Kidney epithelial cell (primary cell): ENCODE measurements at regions not wholly inside any gene's neighbourhood (a gene's known extent, or its start where the extent isn't known, plus 50 kb on each side); places are given as distances from the start of the nearest gene placed in this dataset.

Experiments used
- DNase-seq: peaks from one replicate; pipeline ENCODE4 v3.0.0-alpha.2; 2010; ENCODE audit warnings: low read depth
- H3K27me3 ChIP-seq: 2 replicates; pipeline ENCODE4 v1.6.0; 2011; ENCODE audit warnings: low read length; ENCODE audit not compliant: control insufficient read depth, insufficient read depth
- H3K36me3 ChIP-seq: 2 replicates; pipeline ENCODE4 v1.5.1; 2011; ENCODE audit warnings: low read length; ENCODE audit not compliant: control insufficient read depth, insufficient read depth
- H3K4me3 ChIP-seq: 2 replicates; pipeline ENCODE4 v1.5.1; 2011; ENCODE audit warnings: low read depth, mild to moderate bottlenecking, control low read depth, low read length
- TF ChIP-seq, protein P1 (sequence below): IDR thresholded peaks from 2 replicates; pipeline ENCODE4 v1.5.1; 2011; ENCODE audit warnings: mild to moderate bottlenecking, moderate library complexity, low read length, control low read depth, inconsistent platforms; ENCODE audit not compliant: insufficient read depth, poor library complexity, severe bottlenecking

DNA sequence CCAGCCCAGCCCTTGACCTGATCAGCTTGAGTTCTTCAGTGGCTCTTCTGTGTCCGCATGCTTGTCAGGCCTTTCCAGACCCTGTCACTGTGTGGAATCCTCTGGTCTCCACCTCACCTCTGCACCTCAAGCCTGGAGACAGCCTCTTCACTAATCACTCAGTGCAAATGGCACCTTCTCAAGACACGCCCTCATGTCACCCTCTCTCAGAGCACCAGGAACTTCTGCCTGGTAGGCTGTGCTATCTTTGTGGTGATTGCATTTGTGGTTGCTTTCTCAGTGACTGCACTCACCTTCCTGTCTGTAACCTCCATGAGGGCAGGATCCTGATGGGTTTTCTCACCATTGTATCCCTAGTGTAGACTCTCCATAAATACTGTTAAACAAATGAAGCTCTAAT, 435.2 kb upstream of the CDH4 start:
- Histone ChIP-seq H3K27me3 (peaks cover 2% of the 10 kb centered on the region), H3K4me3 (no peak overlapping the region), H3K36me3 (no peaks in the 10 kb centered on the region)
- DNase-seq: no peak
- TF ChIP-seq, protein P1, sequence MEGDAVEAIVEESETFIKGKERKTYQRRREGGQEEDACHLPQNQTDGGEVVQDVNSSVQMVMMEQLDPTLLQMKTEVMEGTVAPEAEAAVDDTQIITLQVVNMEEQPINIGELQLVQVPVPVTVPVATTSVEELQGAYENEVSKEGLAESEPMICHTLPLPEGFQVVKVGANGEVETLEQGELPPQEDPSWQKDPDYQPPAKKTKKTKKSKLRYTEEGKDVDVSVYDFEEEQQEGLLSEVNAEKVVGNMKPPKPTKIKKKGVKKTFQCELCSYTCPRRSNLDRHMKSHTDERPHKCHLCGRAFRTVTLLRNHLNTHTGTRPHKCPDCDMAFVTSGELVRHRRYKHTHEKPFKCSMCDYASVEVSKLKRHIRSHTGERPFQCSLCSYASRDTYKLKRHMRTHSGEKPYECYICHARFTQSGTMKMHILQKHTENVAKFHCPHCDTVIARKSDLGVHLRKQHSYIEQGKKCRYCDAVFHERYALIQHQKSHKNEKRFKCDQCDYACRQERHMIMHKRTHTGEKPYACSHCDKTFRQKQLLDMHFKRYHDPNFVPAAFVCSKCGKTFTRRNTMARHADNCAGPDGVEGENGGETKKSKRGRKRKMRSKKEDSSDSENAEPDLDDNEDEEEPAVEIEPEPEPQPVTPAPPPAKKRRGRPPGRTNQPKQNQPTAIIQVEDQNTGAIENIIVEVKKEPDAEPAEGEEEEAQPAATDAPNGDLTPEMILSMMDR: no peak

DNA sequence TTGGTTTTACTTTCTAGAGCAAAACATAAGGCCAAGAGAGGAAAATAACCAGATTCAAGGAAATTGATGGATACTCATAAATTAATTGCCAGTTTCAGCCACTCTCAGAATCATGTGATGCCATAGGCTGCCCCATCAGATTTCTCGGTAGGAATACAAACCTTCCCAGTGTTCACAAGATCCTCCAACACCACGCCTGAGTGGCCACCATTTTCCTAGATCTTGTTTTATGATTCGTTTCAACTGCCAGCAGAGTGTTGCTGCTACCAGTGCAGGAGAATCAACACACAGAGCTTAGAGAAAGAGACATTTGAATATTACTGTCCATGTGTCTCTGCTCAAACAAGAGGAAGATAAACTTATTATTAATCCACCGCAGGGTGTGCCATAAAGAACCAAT, 434.2 kb upstream of the CDH4 start:
- Histone ChIP-seq H3K4me3 (no peak overlapping the region), H3K27me3 (peaks cover 2% of the 10 kb centered on the region), H3K36me3 (no peaks in the 10 kb centered on the region)
- TF ChIP-seq, protein P1: no peak
- no peak for DNase-seq

DNA sequence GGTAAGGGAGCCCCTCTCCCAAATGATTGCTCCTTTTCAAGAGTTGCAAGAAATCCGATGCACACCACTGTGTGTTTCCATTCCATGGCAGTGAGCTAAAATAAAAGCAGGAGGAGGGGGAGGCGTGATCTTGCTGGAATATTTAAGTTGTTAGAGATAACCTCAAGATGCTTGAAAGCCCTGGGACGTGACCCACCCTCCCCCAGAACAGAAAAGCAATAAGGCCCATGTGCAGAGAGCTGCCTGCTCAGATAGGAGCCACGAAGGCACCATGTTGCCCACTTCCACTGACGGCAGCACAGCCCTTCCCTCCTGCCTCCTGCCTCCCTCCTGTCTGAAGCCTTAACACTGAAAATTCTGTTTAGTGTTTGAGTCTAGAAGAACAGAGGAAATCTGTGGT, 432.6 kb upstream of the CDH4 start:
- Histone ChIP-seq H3K36me3 (no peaks in the 10 kb centered on the region), H3K27me3 (peaks cover 2% of the 10 kb centered on the region), H3K4me3 (no peak overlapping the region)
- no peak for DNase-seq
- TF ChIP-seq, protein P1: no peak

- DNase-seq: no peak
- H3K4me3 ChIP-seq: no peak overlapping the region
- no peaks in the 10 kb centered on the region for H3K36me3 ChIP-seq
- TF ChIP-seq, protein P1: no peak
- peaks cover 2% of the 10 kb centered on the region for H3K27me3 ChIP-seq
Observed at GRCh38 chr20:60820149-60820548, 431.9 kb upstream of the CDH4 start.

DNA sequence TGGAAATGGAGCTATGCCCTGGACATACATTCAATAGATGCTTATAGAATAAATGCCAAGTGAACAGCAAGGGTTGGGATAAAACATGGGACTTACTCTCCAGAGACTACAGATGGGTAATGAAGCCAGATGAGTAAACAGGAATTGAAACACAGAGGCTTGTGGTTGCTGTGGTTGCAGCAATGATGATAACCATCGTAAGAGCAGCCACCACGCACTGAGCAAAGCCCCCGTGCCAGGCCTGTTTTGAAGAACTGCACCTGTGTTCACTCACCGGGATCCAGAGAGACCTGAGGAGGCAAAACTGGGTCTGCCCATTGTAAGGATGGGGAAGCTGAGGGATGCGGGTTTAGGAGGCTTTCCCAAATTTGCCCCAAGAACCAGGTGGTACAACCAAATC, 431.1 kb upstream of the CDH4 start:
- TF ChIP-seq, protein P1: no peak
- no peak for DNase-seq
- H3K4me3 ChIP-seq: no peak overlapping the region
- H3K36me3 ChIP-seq: no peaks in the 10 kb centered on the region
- H3K27me3 ChIP-seq: peaks cover 2% of the 10 kb centered on the region
